ENCODE measurements at regions not wholly inside any gene's neighbourhood (a gene's known extent, or its start where the extent isn't known, plus 50 kb on each side); places are given as distances from the start of the nearest gene placed in this dataset.

- Histone ChIP-seq H3K36me3 (ENCODE audit: control insufficient read depth, insufficient read depth, low read length) (no peaks in the 10 kb centered on the region), H3K9ac (ENCODE audit: insufficient read depth in 1 of 2, low read depth in 2 of 2, low read length in 2 of 2) (no peak overlapping the region), H3K79me2 (ENCODE audit: control insufficient read depth, insufficient read depth, low read length) (no peaks in the 10 kb centered on the region), H3K9me3 (replicated peaks; ENCODE audit: control insufficient read depth, insufficient read depth, low read depth, low read length) (no peaks in the 10 kb centered on the region; the same call in 1 of the 2 replicates), H4K20me1 (replicated peaks; ENCODE audit: control insufficient read depth, insufficient read depth, low read length) (no peaks in the 10 kb centered on the region), H3K4me3 (no peak overlapping the region), H3K27ac (ENCODE audit: extremely low read depth, low read depth, low read length) (no peak overlapping the region), H3K4me2 (ENCODE audit: insufficient read depth, low read length) (no peak overlapping the region), H2AFZ (ENCODE audit: low read depth, low read length) (no peak overlapping the region), H3K27me3 (ENCODE audit: control insufficient read depth in 2 of 2, insufficient read depth in 2 of 2, low read length in 2 of 2) (no peaks in the 10 kb centered on the region), H3K4me1 (replicated peaks in 1 of 2; ENCODE audit: control insufficient read depth in 2 of 2, insufficient read depth in 2 of 2, low read length in 2 of 2) (no peaks in the 10 kb centered on the region), H3K9me1 (ENCODE audit: control insufficient read depth, insufficient read depth, low read length) (no peaks in the 10 kb centered on the region)
- TF ChIP-seq TAF15 (IDR thresholded peaks at IDR 0.05; ENCODE audit: low read depth, low read length) (no peak), PATZ1 (CRISPR knock-in tag; IDR thresholded peaks at IDR 0.05; ENCODE audit: borderline replicate concordance) (no peak), MLX (CRISPR knock-in tag; conservative IDR thresholded peaks at IDR 0.05) (no peak), HDAC1 (IDR thresholded peaks at IDR 0.05) (no peak), IRF2 (CRISPR knock-in tag; IDR thresholded peaks at IDR 0.05) (no peak), ZC3H4 (CRISPR knock-in tag; IDR thresholded peaks at IDR 0.05; ENCODE audit: borderline replicate concordance) (no peak), DPF2 (IDR thresholded peaks at IDR 0.05) (no peak)
- 0% methylated on average over 1 of the region's 1 CpG for WGBS (ENCODE audit: insufficient coverage, low coverage, missing lambda C conversion rate)
- DNase-seq (ENCODE audit: extremely low read depth in 1 of 4, low spot score in 3 of 4) (no peak), FAIRE-seq (no peak), ATAC-seq (no peak)
- ChIA-PET POLR2A (no interaction called here), CTCF (ENCODE audit: low intra/inter-chr PET ratio) (no interaction called here)
- intact Hi-C loops (cut with micrococcal nuclease), result no loop called here
- in situ Hi-C loops (cut with MboI), result no loop called here
- no TSS peak for BruUV-seq (replicated peaks)
Observed at GRCh38 chr21:27739187-27739586, 772.3 kb upstream of the ADAMTS5 start.
